GM10266 (cell line): ENCODE measurements at regions not wholly inside any gene's neighbourhood (a gene's known extent, or its start where the extent isn't known, plus 50 kb on each side); places are given as distances from the start of the nearest gene placed in this dataset.

Experiments
- DNase-seq: peaks from one replicate; pipeline ENCODE4 v3.0.0; 2012; ENCODE audit errors: extremely low spot score
- CTCF ChIP-seq: IDR thresholded peaks from 2 replicates; pipeline ENCODE4 v1.5.1; 2012; ENCODE audit warnings: mild to moderate bottlenecking, low read depth; ENCODE audit not compliant: control insufficient read depth, insufficient read depth; ENCODE audit errors: missing control alignments

GRCh38 chr7:52691257-52691656, 344.2 kb upstream of the POM121L12 start:
- DNase-seq, result no peak
- TF ChIP-seq CTCF, result no peak

- TF ChIP-seq CTCF, result no peak
- no peak for DNase-seq
Measured at GRCh38 chr7:52689912-52690311, 345.5 kb upstream of the POM121L12 start.

- TF ChIP-seq CTCF, result no peak
- no peak for DNase-seq
Measured at GRCh38 chr7:52685333-52685732, 350.1 kb upstream of the POM121L12 start.

GRCh38 chr7:52684388-52684787, 351.0 kb upstream of the POM121L12 start:
- TF ChIP-seq CTCF, result no peak
- no peak for DNase-seq

- TF ChIP-seq CTCF, result no peak
- DNase-seq, result no peak
Measured at GRCh38 chr7:52682993-52683392, 352.4 kb upstream of the POM121L12 start.

- no peak for TF ChIP-seq CTCF
- peak; percentile 10 for DNase-seq
Measured at GRCh38 chr7:52670608-52671225, 364.7 kb upstream of the POM121L12 start.

- no peak for DNase-seq
- no peak for TF ChIP-seq CTCF
Measured at GRCh38 chr7:52669031-52669430, 366.4 kb upstream of the POM121L12 start.
